ENCODE measurements at regions not wholly inside any gene's neighbourhood (a gene's known extent, or its start where the extent isn't known, plus 50 kb on each side); places are given as distances from the start of the nearest gene placed in this dataset.

- no peak for DNase-seq
- intact Hi-C loops (cut with DNase I): no loop called here
- Histone ChIP-seq H3K27me3 (no peaks in the 10 kb centered on the region), H3K4me3 (no peak overlapping the region), H3K36me3 (replicated peaks in 1 of 2) (no peaks in the 10 kb centered on the region), H3K9me3 (replicated peaks in 1 of 3) (no peaks in the 10 kb centered on the region), H3K4me1 (replicated peaks in 1 of 2) (no peaks in the 10 kb centered on the region), H3K27ac (no peak overlapping the region)
- no peak for TF ChIP-seq POLR2A (IDR thresholded peaks at IDR 0.05)
- TF ChIP-seq CTCF (IDR thresholded peaks at IDR 0.05): no peak
- 66 to 78% (median 67%) methylated on average over 2 of the region's 2 CpGs for whole genome bisulfite sequencing, 4 donors
These were observed 218.1 kb upstream of the GJE1 start for GRCh38 chr6:141914646-141915045.

GRCh38 chr6:141906569-141907080, 226.1 kb upstream of the GJE1 start:
- intact Hi-C loops (cut with DNase I): no loop called here
- H3K27me3 ChIP-seq: no peaks in the 10 kb centered on the region
- no peaks in the 10 kb centered on the region for H3K36me3 ChIP-seq (replicated peaks in 1 of 2)
- TF ChIP-seq POLR2A (IDR thresholded peaks at IDR 0.05): no peak
- TF ChIP-seq CTCF (IDR thresholded peaks at IDR 0.05): no peak
- DNase-seq: no peak
- H3K4me3 ChIP-seq: no peak overlapping the region
- no peaks in the 10 kb centered on the region for H3K9me3 ChIP-seq (replicated peaks in 1 of 3)
- H3K27ac ChIP-seq: no peak overlapping the region
- no peaks in the 10 kb centered on the region for H3K4me1 ChIP-seq (replicated peaks in 1 of 2)

DNA sequence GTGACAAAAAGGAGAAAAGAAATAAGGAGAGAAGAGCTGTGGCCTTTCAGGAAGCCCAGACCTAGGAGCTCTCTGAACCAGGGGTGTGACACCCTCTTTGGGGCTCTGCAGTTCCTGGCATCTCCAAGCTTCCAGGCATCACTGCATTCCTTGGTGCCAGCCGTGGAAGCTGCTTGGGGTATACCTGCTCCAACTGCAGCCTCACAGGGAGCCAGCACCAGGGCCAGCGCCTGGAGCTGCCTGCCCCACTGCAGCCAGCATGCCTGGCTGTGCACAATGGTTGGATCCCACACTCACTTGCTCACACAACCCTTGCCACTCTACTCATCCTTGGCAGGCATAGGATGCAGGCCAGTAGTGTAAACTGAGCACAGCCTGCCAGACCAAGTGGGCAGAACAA, 242.1 kb upstream of the GJE1 start:
- no peak overlapping the region for H3K4me3 ChIP-seq
- WGBS, 4 donors: 57 to 74% (median 58%) methylated on average over 1 to 2 of the region's 2 CpGs; no CpG with 5 or more reads in 1 of the 4 donors
- no peaks in the 10 kb centered on the region for H3K9me3 ChIP-seq (replicated peaks in 1 of 3)
- intact Hi-C loops (cut with DNase I): no loop called here
- no peak overlapping the region for H3K27ac ChIP-seq
- H3K27me3 ChIP-seq: no peaks in the 10 kb centered on the region
- no peaks in the 10 kb centered on the region for H3K36me3 ChIP-seq (replicated peaks in 1 of 2)
- no peaks in the 10 kb centered on the region for H3K4me1 ChIP-seq (replicated peaks in 1 of 2)
- no peak for DNase-seq
- no peak for TF ChIP-seq CTCF (IDR thresholded peaks at IDR 0.05)
- no peak for TF ChIP-seq POLR2A (IDR thresholded peaks at IDR 0.05)

- 92 to 94% (median 93%) methylated on average over 2 of the region's 2 CpGs for WGBS, 4 donors
- intact Hi-C loops (cut with DNase I): no loop called here
- Histone ChIP-seq H3K27ac (no peak overlapping the region), H3K27me3 (no peaks in the 10 kb centered on the region), H3K36me3 (replicated peaks in 1 of 2) (no peaks in the 10 kb centered on the region), H3K4me1 (replicated peaks in 1 of 2) (no peaks in the 10 kb centered on the region), H3K4me3 (no peak overlapping the region), H3K9me3 (replicated peaks in 1 of 3) (no peaks in the 10 kb centered on the region)
- no peak for DNase-seq
- TF ChIP-seq CTCF (IDR thresholded peaks at IDR 0.05) (no peak), POLR2A (IDR thresholded peaks at IDR 0.05) (no peak)
These were observed 247.9 kb upstream of the GJE1 start for GRCh38 chr6:141884850-141885249.
